ENCODE measurements at regions not wholly inside any gene's neighbourhood (a gene's known extent, or its start where the extent isn't known, plus 50 kb on each side); places are given as distances from the start of the nearest gene placed in this dataset.

DNA sequence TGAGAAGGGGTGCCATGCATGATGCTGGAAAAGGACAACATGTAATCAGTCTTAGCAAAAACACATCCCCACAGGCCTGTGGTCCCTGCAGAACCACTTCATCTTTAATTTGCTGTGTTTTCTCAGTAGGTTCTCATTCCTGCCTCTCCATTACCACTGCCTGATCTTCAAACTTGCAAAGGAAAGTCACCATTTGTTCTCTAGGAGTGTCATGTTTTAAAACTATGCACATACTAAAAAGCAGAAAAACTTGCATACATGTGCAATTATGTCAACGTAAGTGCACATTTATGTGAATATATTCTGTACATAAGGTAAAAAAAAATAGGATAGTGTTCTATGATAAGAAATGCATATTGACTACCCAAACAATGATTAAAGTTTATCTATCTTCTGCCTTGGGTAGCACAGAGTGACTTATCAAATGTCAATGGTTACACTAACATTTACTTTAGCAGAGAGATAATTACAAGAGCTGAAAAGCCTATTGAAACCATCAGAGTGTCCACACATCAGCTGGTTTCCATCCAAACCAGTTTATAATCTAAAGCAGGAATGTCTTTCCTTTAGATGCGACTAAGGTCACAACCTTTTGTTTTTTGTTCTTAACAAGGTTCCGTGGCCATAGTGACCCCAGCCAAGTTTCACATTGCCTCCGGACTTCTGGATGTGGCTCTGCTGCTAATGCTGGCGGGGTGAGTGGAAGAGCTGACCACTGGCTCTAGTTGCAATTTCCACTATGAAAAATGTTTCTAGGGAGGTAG is 58.7 kb upstream of the RMDN2 start:
- TF ChIP-seq CTCF (IDR thresholded peaks at IDR 0.05 in 2 of 3, conservative IDR thresholded peaks at IDR 0.05 in 1 of 3; ENCODE audit: borderline replicate concordance in 1 of 3, insufficient read depth in 1 of 3, low read depth in 2 of 3, low read length in 2 of 3), result no peak
- no peak for TF ChIP-seq EZH2 (IDR thresholded peaks at IDR 0.05)
- TF ChIP-seq YY1 (IDR thresholded peaks at IDR 0.05; ENCODE audit: extremely low read depth, insufficient replicate concordance, low read depth, low read length), result no peak
- no peak for TF ChIP-seq POLR2AphosphoS5 (IDR thresholded peaks at IDR 0.05; ENCODE audit: low read depth, low read length)
- TF ChIP-seq, protein P1, sequence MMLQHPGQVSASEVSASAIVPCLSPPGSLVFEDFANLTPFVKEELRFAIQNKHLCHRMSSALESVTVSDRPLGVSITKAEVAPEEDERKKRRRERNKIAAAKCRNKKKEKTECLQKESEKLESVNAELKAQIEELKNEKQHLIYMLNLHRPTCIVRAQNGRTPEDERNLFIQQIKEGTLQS (IDR thresholded peaks at IDR 0.05), result no peak

All from HCT116 (cell line).